Osteocyte (in vitro differentiated cells): ENCODE measurements at regions not wholly inside any gene's neighbourhood (a gene's known extent, or its start where the extent isn't known, plus 50 kb on each side); places are given as distances from the start of the nearest gene placed in this dataset.

ENCODE experiments used
- DNase-seq: peaks from one replicate; pipeline ENCODE4 v3.0.0; 2021; ENCODE audit warnings: mixed read lengths; ENCODE audit not compliant: unreplicated experiment; ENCODE audit errors: extremely low spot score
- H3K27ac Mint-ChIP-seq: one replicate; pipeline ENCODE4 v1.8.0; 2021; ENCODE audit warnings: mild to moderate bottlenecking, mixed read lengths; ENCODE audit not compliant: unreplicated experiment
- H3K27me3 Mint-ChIP-seq: one replicate; pipeline ENCODE4 v1.8.0; 2021; ENCODE audit warnings: mixed read lengths; ENCODE audit not compliant: unreplicated experiment
- H3K36me3 Mint-ChIP-seq: one replicate; pipeline ENCODE4 v1.8.0; 2021; ENCODE audit warnings: mixed read lengths; ENCODE audit not compliant: unreplicated experiment
- H3K4me1 Mint-ChIP-seq: one replicate; pipeline ENCODE4 v1.8.0; 2021; ENCODE audit warnings: mixed read lengths; ENCODE audit not compliant: unreplicated experiment
- H3K4me3 Mint-ChIP-seq: one replicate; pipeline ENCODE4 v1.8.0; 2021; ENCODE audit warnings: mild to moderate bottlenecking, moderate library complexity, mixed read lengths; ENCODE audit not compliant: unreplicated experiment
- H3K9me3 Mint-ChIP-seq: one replicate; pipeline ENCODE4 v1.8.0; 2021; ENCODE audit warnings: mixed read lengths; ENCODE audit not compliant: unreplicated experiment
- TF ChIP-seq, protein P1 (sequence below): fragments of 200-600 bp; sonication (generic); IDR thresholded peaks from 2 replicates; pipeline ENCODE4 v1.5.0; 2021; ENCODE audit warnings: antibody characterized with exemption, mild to moderate bottlenecking, moderate library complexity

GRCh38 chr14:55908106-55908505 lies 210.1 kb upstream of the PELI2 start:
- Mint-ChIP-seq H3K27ac (no peak overlapping the region), H3K4me1 (peaks cover 2% of the 10 kb centered on the region), H3K27me3 (peaks cover 4% of the 10 kb centered on the region), H3K9me3 (no peaks in the 10 kb centered on the region), H3K36me3 (no peaks in the 10 kb centered on the region), H3K4me3 (no peak overlapping the region)
- TF ChIP-seq, protein P1, sequence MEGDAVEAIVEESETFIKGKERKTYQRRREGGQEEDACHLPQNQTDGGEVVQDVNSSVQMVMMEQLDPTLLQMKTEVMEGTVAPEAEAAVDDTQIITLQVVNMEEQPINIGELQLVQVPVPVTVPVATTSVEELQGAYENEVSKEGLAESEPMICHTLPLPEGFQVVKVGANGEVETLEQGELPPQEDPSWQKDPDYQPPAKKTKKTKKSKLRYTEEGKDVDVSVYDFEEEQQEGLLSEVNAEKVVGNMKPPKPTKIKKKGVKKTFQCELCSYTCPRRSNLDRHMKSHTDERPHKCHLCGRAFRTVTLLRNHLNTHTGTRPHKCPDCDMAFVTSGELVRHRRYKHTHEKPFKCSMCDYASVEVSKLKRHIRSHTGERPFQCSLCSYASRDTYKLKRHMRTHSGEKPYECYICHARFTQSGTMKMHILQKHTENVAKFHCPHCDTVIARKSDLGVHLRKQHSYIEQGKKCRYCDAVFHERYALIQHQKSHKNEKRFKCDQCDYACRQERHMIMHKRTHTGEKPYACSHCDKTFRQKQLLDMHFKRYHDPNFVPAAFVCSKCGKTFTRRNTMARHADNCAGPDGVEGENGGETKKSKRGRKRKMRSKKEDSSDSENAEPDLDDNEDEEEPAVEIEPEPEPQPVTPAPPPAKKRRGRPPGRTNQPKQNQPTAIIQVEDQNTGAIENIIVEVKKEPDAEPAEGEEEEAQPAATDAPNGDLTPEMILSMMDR, result no peak
- DNase-seq, result no peak

DNA sequence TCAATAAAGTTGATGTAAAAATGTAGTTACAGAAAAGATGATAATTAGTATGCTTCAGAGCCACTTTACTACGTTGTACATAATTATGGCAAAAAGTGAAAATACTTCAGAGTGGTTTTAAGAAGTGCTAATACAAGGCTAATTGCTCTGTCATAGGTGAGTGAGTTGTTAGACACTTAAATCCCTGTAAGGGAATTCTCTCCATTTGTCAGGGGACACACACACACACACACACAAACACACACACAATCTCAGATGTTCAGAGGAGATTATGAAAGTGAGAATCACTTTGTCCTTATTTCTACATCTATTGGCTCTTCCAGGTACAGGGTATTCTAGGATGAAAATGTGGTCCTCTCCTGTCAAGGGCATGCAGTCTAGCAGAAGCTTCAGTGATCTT lies 208.3 kb upstream of the PELI2 start:
- Mint-ChIP-seq H3K4me1 (peaks cover 15% of the 10 kb centered on the region), H3K27me3 (peaks cover 4% of the 10 kb centered on the region), H3K27ac (no peak overlapping the region), H3K36me3 (no peaks in the 10 kb centered on the region), H3K4me3 (no peak overlapping the region), H3K9me3 (no peaks in the 10 kb centered on the region)
- no peak for DNase-seq
- TF ChIP-seq, protein P1, result no peak

GRCh38 chr14:55910601-55911243 lies 207.5 kb upstream of the PELI2 start:
- TF ChIP-seq, protein P1, result no peak
- Mint-ChIP-seq H3K27me3 (peaks cover 4% of the 10 kb centered on the region), H3K4me3 (no peak overlapping the region), H3K9me3 (no peaks in the 10 kb centered on the region), H3K36me3 (no peaks in the 10 kb centered on the region), H3K27ac (no peak overlapping the region), H3K4me1 (peaks cover 15% of the 10 kb centered on the region)
- DNase-seq, result no peak

DNA sequence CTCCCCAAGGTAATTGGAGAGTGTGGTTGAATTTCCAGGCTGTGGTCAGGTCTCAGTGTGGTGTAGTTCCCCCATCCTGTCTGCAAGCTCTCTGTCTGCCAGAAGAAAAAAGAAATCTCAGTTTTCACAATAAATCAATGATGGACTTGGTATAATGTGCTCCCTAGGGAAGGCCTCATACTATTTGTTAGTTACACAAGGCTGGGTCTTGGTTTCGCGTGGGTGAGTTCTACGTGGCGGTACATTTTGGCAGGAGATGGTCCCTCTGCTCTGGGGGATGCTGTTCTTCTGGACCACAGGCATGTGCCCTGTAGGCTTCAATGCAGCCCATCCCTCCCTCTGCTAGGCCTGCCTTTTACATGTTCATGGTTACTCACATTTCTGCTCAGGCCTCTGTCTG lies 206.4 kb upstream of the PELI2 start:
- TF ChIP-seq, protein P1, result no peak
- Mint-ChIP-seq H3K9me3 (no peaks in the 10 kb centered on the region), H3K4me3 (no peak overlapping the region), H3K27me3 (peaks cover 4% of the 10 kb centered on the region), H3K27ac (no peak overlapping the region), H3K36me3 (no peaks in the 10 kb centered on the region), H3K4me1 (peaks cover 15% of the 10 kb centered on the region)
- DNase-seq, result no peak

- TF ChIP-seq, protein P1, result no peak
- no peaks in the 10 kb centered on the region for H3K36me3 Mint-ChIP-seq
- no peak for DNase-seq
- no peak overlapping the region for H3K27ac Mint-ChIP-seq
- no peak overlapping the region for H3K4me3 Mint-ChIP-seq
- no peaks in the 10 kb centered on the region for H3K9me3 Mint-ChIP-seq
- H3K4me1 Mint-ChIP-seq, result peaks cover 15% of the 10 kb centered on the region
- H3K27me3 Mint-ChIP-seq, result peaks cover 4% of the 10 kb centered on the region
Observed at GRCh38 chr14:55912344-55912743, 205.9 kb upstream of the PELI2 start.
